Smooth muscle cell of the brain vasculature (primary cell): ENCODE measurements at regions not wholly inside any gene's neighbourhood (a gene's known extent, or its start where the extent isn't known, plus 50 kb on each side); places are given as distances from the start of the nearest gene placed in this dataset.

ENCODE experiments used
- DNase-seq: peaks from one replicate; pipeline ENCODE4 v3.0.0-alpha.2; 2012; ENCODE audit warnings: low read depth, low spot score

DNA sequence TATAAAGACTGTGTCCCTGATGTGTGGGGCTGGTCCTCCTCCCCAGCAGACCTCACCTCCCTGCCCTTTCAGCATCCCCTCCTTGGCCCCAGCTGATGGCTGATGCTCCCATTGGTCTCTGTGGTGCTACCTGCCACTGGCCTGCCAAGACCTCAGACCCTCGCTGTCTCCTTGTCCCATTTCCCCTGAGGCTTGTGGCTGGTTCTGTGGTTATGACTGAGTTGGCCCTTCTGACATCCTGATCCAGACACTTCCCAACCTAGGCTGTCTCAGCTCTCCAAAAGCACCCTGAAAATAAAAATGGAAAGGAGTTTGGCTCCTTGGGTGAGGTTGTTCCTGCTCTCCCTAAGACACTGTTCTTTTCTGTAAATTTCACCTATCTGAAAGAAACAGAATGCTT is 214.2 kb downstream of the RPS24 start:
- DNase-seq = no peak

DNA sequence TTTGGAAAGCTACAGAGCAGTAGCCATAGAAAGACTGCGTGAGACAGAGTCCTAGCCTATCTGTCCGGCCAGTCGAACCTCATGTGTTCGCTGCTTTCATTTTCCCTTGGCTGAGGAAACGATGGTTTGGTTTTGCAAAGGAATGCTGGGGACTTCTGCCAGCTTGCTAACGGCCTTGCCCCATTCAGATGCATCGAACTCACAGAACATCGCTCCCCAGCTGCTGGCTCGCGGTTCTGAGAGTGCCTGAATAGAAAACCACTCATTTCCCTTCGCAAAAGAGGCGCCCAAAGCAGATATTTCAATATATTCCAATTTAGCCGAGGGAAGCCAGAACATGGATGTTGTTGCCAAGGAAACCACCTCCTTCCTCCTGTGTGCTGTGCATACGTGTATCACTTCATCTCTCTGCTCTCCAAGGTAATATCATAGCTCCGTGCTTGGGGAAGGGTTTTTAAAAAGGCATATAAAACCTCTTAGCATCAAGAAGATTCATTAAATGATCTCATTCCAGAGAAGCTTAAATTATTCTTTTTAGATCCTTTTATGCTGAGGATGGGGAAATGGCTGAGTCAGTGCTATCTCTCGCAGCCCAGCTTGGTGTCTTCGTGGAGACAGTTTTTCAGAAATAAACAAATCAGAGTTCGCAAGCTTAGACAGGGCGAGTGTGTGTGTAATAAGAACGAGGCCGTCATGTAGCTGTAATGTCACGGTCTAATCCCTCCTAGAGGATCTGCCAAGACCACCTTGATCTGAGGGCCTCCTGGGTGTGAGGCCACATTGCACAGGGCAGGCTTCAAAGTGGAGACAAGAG is 215.2 kb downstream of the RPS24 start:
- DNase-seq = no peak

DNA sequence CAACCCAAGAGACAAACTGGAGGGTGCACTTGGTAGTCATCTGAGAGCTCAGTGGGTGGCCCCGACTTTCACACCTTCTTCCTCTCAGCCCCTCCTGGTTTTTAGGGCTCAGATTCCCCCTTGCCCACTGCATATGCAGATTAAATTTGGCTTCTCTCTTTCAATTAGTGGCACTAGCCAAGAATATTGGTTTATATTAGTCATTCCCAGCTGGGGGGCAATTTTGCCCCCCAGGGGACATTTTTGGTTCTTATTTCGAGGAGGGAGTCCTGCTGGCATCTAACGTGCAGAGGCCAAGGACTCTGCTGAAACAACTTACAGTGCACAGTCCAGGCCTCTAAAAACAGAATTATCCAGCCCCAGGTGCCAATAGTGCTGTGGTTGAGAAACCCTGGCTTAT is 216.0 kb downstream of the RPS24 start:
- no peak for DNase-seq

DNA sequence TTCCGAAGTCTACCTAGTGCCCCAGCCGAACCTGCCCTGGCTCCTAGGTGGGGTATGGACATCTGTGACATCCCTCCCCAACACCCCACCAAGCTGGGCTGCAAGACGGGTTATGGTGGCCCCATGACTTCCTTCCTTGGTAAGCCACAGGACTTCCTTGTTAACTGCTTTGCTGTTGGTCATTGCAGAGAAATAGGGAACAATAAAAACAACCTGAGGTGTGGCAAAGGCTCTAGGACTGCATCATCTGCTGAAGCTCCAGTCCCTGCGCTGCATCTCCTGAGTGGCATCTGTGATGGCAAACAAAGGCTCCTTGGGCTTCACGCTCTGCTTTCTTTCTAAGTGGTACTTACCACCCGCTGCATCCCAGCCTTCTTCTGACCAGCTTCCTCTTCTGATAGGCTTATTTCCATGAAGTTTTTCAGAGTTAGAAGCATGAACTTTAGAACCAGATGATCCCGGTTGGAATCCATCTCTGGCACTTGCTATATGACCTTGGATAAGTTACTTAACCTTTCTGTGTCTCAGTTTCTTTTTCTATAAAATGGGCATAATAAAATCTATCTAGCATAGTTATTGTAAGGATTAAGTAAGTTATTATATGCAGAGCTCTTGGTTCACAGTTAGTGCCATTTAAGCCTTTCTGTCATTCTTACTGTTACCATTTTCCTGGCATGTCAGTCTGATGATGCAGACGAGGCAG is 216.8 kb downstream of the RPS24 start:
- DNase-seq = no peak

DNA sequence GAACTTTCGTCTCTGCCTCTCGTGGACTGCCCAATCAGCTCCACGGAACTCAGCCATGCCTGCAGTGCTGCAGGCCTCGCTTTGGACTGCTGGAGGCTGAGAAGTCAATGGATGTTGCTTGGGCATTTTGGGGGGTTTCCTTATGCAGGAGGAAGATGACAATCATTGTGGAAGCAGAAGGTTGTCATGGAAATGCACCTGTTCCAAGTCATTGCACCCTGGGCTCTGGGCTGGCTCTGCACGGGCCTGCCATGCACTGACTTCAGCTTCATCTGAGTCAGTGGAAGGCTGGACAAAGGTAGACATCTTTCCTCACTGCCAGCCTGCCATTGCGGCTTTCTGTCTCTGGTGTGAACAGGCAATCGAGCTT is 217.3 kb downstream of the RPS24 start:
- DNase-seq = no peak

DNA sequence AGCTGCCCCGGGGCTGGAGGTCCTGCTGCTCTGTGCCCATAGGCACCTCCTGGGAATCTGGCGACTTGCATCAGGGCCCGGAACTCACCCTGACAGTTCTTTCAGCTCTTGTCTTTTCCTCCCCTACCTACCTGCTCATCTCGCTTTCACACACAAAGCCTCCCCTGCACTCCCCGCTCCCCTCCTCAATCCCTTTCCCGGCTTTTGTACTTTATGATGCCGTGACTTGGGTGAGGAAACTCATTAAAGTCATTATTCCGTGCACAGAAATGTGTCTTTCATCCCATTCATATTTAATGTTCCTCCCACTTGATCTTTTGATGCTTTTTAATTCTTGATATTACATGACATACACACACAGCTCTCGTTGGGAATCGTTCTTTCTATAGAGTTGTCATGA is 218.6 kb downstream of the RPS24 start:
- DNase-seq = no peak

DNA sequence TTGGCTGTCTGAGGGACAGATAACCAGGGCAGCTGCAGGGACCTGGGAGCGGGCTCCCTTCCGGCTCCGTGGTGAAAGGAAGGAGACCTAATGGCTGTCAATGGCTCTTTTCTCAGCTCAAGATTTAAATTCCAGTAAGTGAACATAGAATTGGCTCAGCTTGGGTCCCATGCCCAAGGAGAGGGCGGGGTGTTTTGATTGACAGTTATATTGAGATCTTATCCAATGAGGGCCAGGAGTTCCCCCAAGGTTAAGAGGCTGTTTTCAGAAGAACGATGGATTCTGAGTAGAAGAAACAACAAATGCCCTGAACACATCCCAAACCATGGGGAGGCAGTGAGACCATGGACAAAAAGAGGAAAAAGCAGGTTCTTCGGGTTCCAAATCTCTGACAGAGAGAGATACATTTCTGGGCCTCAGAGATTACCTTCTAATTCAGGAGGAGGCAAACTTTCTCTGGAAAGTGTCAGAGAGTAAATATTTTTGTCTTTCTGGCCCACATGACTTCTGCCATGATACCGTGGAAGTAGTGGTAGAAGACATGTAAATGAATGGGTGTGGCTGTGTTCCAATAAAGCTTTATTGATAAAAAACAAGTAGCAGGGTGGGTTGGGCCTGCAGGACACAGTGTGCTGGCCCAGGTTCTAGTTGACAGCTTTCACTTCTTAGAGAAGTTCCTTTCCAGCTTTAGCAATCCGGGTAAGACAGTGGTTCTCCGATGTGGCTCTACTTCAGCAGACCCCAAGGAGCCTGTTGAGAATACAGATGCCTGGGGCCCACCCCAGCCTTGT is 219.6 kb downstream of the RPS24 start:
- DNase-seq = no peak

DNA sequence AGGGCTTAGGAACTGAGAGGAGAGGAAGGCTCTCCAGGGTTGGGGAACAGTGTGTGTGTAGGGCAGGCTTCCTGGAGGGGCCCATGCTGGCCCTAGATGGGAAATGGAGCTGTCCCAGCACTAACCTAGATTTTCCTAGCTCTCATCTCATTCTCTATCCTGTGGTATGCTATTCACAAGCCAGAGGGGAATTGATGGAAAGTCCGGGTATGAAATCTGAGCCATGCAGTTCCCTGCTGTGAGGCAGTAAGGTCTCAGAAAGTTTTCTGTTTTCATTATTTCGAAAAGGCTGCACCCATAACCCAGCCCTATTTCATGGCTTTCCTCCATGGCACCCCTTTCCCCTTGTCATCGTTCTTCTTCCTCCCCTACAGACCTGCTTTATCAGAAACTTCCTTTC is 220.3 kb downstream of the RPS24 start:
- no peak for DNase-seq

DNA sequence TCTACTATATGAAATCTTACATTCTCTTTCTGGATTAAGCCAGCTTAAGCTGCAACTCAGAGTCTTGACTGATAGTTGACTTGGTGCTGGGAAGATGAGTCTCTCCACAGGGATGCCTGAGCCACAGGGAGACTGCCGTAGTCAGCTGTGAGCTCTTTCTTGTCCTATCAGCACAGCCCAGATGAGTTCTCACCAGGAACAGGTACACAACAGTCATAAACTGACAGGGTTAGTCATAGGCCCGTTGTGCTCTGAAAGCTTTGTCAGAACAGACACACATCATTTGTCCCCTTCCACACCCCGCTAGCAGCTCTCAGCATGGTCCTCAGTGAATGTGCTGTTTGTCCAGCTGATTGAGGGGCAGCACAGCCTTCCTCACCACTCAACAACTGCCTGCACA is 221.6 kb downstream of the RPS24 start:
- no peak for DNase-seq

DNA sequence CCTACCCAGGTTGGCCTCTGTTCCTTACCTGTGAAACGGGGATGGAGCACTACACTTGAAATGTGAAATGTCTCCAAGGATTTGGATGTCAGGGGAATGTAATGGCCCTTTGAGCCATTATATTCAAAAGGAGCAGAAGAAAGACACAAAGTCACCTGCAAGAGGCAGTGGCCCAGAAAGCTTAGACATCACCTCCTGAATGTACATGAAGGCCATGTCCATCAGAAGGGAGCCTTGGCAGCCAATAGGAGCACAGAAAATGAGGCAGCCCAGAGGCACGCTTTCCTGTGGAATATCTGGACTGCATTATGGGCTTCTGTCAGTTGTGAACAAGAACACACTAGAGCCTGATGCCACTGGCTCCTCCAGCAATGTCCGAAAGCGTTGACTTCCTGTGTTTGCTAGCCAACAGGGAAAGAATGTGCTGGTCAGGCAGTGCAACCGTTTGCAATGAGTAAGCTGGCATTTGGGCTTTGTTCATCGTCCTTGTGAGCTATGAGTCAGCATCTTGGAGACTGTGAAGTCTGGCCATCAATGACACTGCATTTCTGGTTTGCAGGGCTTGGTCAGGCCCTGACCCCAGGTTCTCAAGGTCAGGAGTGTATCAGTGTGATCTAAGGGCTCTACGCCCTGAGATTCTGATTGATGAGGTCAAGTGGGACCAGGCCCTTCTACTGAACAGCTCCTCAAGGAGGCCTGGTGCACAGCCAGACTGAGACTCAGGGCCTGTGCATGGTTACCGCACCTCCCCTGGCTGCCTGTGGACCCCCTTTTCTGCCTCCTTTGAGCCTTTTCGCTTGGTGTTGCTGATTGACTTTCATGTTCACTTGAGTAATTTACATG is 222.4 kb downstream of the RPS24 start:
- peak; percentile 57 for DNase-seq

DNA sequence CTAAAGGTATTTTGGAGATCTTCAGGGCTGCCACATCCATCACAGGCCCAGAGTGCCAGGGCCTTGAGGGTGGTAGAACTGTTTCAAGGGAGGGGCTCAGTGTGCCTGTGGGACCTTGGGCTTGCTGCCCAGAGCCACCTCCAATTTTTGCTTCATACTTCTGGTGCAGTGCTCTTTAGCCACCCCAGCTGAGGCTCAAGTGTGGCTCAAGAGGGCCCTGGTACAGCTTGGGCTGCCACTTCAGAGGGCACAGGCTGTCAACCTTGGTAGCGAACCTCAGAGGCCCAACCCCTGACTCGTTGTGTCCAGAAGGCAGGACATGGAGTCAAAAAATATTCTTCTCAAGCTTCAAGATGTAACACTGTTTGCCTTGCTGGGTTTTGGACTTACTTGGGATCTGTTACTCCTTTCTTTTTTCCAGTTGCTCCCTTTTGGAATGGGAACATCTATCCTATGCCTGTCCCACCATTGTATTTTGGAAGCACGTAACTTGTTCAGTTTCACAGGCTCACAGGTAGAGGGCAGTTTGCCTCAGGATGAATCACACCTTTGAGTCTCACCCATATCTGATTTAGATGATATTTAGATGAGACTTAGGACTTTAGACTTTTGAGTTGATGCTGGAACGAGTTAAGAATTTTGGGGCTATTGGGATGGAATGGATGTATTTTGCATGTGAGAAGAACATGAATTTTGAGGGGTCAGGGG is 224.8 kb downstream of the RPS24 start:
- no peak for DNase-seq

DNA sequence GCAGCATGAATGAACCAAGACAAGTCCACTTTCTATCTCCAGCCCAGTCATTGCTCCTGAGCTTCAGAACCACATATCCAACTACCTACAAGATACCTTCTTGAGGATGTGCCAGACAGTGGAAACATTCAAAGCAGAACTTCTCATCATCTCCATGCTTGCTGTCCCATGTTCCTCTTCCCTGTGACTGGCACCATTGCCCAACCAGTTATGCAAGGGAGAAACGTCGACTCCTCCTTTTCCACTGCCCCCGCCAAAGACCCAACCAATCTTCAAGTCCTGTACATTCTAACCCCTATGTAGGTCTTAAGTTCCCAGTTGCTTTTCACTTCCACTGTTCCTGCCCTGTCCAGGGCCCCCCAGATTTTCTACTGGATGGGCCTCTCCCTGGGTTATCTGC is 225.7 kb downstream of the RPS24 start:
- no peak for DNase-seq

DNA sequence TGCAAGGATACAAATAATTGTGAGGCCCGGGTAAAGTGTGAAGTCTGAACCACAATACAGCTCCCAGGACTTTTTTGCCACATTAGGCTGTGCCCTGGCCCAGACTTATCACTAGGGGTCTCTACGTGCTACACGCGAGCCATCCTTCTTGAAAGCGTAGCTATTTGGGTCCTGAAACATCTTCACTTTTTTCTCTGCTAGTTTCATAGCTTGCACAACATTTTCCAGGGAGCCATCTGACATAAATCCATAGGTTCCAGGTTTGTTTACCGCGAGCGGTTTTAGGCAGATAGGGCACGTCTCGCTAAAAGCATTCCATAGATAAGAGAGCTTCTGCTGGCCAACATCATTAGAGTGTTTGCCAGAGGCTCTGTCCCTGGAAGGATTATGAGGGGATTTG is 226.5 kb downstream of the RPS24 start:
- no peak for DNase-seq

DNA sequence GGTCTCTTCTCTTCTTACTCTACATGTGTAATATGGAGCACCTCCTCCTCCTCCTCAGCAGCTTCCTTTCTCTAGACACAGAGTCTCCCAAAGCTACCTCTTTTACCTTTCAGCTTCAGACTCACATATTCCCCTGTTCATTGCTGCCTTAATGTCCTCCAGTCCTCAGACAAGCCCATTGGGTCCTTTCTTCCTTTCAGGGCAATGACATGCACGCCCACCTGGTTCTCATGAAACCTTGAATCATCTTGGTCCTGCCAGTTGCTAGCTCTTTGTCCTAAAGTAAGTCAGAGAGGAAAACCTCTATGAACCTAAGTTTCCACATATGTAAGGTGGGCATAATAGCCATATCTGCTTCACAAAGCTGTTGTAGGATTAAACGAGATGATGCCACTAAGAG is 227.0 kb downstream of the RPS24 start:
- no peak for DNase-seq

DNA sequence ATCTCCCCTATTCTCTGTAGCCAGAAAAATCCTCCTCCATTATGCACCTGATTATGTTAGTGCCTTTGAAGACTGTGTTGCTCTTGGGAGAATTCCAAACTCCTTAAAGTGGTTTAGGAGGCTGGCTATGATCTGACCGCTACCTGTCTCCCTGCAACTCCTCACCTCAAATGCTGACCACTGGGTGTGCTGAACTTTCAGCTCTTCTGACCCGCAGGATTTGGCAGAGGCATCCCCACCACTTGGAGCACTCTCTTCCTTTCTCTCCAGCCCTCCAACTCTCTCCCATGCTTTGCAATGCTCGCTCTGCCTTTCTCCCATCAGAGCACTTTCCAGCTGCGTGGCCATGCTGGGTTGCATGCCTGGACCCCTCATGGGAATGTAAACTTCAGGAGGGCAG is 227.6 kb downstream of the RPS24 start:
- DNase-seq = no peak

DNA sequence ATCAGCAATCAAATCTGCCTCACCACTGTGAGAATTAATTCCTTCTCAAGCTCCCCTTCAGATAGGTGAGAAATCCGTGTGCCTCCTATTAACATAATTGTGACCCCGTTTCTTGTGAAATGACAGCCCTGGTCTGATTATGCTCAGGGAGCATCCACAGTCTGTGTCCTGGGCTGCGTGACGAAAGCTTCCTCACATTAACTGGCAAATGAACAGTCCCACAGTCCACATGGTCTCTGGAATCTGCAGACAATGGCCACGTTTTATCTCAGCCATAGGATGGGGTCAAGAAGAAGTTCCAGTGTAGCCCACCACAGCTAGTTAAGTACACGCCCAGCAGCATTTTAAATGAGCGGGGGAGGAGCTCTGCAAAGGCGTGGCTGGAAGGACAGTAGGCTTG is 229.2 kb downstream of the RPS24 start:
- DNase-seq = no peak

DNA sequence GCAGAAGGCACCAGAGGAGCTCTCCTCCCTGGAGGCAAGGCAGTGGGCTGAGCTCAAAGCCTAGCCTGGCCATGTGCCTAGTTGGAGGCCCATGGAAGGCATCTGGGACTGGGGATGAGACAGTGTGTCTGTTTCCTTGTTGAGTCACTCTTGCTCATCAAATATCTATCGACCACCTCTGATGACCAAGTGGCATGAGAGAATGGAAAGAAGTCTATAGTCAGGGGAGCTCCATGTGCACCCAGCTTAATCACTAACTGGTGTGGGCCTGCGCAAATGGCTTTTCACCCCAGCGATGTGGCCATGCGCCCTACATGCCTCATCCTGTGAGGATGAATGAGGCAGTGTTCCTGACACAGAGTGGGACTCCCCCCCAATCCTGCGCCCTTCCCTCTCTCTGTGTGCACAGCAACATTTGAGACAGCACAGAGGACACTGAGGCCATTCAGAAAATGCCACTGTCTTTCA is 229.9 kb downstream of the RPS24 start:
- no peak for DNase-seq

DNA sequence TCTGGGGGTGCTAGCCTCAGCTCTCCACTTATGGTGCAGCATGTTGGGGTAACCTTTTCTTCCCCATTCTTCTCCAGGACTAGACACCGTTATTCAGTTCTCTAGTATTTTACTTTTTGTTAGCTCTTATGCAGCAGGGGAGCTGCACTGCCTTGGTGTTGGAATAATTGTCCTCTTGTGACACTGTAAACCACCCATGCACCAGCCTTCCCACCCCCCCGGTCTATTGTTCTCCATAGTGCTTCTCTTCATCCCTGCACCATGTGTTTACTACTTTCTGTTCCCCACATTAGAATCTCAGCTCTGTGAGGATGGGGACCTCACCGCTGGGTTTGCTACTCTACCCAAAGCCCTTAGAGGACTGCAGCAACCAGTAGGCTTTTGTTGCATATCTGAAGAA is 230.7 kb downstream of the RPS24 start:
- no peak for DNase-seq

DNA sequence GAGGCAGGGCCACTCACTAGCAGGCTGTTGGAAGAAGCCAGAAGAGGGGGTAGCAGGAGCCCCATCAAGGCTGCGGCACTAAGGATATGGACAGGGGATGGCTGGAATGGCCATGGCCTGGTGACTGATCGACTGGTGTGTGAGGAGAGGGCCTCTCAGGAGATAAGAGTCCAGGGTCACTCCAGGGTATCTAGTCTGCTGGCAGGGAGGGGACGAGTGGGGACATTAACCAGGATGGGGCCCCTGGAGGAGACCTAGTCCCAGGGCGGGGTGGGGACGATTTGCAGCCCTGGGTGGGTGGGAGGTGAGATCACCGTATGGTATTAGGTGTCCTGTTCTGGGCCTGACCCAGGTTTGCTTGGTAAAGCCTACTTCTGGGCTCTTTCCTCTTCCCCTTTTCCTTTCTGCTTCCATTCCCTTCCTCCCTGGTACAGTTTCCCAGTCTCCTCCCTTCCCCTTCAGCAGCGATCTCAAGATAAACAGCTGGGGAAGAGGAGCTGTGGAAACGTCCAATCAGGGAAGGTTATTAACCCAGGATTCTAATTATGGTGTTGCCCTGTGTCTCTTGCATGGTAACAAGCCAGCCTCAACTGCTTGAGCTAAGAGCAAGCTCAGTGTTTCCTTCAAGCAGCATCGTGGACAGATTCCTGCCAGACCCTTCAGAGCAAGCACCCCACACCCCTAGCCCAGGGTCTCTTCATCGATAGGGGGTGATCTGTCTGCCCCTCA is 233.2 kb downstream of the RPS24 start:
- no peak for DNase-seq

DNA sequence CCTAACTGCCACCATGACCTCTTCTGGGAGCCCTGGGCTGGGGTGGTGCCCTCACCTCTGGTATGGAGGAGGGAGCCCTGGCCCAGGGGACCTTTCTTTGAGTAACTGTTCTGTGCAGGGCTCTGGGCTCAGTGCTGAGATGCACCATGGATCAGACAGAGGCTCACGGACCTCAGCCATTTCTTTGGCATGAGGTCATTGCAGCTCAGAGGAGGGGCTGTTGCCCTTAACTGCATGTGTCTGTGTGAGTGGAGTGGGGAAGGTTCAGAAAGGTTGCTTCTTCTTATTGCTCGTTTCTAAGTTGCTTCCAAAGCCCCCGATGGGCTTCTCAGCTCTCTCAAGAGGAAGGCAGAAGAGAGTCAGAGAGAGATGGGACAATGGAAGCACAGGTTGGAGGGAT is 233.9 kb downstream of the RPS24 start:
- no peak for DNase-seq
